HEK293 (cell line): ENCODE measurements at regions not wholly inside any gene's neighbourhood (a gene's known extent, or its start where the extent isn't known, plus 50 kb on each side); places are given as distances from the start of the nearest gene placed in this dataset.

Experiments used
- KLF16 ChIP-seq: fragments of 450-650 bp; formaldehyde crosslinking; IDR thresholded peaks from 2 replicates; pipeline ENCODE4 v1.5.1; 2017; ENCODE audit warnings: missing biosample characterization, missing genetic modification characterization
- SCRT1 ChIP-seq: fragments of 450-650 bp; formaldehyde crosslinking; IDR thresholded peaks from 2 replicates; pipeline ENCODE4 v1.5.1; 2016; ENCODE audit warnings: missing biosample characterization, missing genetic modification characterization, borderline replicate concordance
- TCF7L2 ChIP-seq: IDR thresholded peaks from 2 replicates; pipeline ENCODE4 v1.6.1; 2011; ENCODE audit warnings: low read depth, mild to moderate bottlenecking, inconsistent platforms, low read length, moderate library complexity, borderline replicate concordance
- ZNF391 ChIP-seq: fragments of 450-650 bp; formaldehyde crosslinking; IDR thresholded peaks from 2 replicates; pipeline ENCODE4 v1.5.1; 2016; ENCODE audit warnings: low read depth, missing biosample characterization, missing genetic modification characterization, borderline replicate concordance
- ZNF423 ChIP-seq: fragments of 450-650 bp; formaldehyde crosslinking; IDR thresholded peaks from 2 replicates; pipeline ENCODE4 v1.5.1; 2016; ENCODE audit warnings: missing biosample characterization, missing genetic modification characterization
- ZNF768 ChIP-seq: fragments of 450-650 bp; formaldehyde crosslinking; IDR thresholded peaks from 2 replicates; pipeline ENCODE4 v1.5.1; 2018; ENCODE audit warnings: missing biosample characterization, mild to moderate bottlenecking, missing genetic modification characterization
- TF ChIP-seq, protein P1 (sequence below): fragments of 450-650 bp; formaldehyde crosslinking; IDR thresholded peaks from 2 replicates; pipeline ENCODE4 v1.5.1; 2016; ENCODE audit warnings: missing biosample characterization, missing genetic modification characterization
- TF ChIP-seq, protein P2 (sequence below): fragments of 450-650 bp; formaldehyde crosslinking; IDR thresholded peaks from 2 replicates; pipeline ENCODE4 v1.5.1; 2016; ENCODE audit warnings: missing biosample characterization, missing genetic modification characterization
- TF ChIP-seq, protein P3 (sequence below): fragments of 450-650 bp; formaldehyde crosslinking; IDR thresholded peaks from 2 replicates; pipeline ENCODE4 v1.5.1; 2016; ENCODE audit warnings: missing biosample characterization, missing genetic modification characterization
- TF ChIP-seq, protein P4 (sequence below): fragments of 450-650 bp; formaldehyde crosslinking; IDR thresholded peaks from 2 replicates; pipeline ENCODE4 v1.5.1; 2016; ENCODE audit warnings: missing biosample characterization, missing genetic modification characterization, low read depth

DNA sequence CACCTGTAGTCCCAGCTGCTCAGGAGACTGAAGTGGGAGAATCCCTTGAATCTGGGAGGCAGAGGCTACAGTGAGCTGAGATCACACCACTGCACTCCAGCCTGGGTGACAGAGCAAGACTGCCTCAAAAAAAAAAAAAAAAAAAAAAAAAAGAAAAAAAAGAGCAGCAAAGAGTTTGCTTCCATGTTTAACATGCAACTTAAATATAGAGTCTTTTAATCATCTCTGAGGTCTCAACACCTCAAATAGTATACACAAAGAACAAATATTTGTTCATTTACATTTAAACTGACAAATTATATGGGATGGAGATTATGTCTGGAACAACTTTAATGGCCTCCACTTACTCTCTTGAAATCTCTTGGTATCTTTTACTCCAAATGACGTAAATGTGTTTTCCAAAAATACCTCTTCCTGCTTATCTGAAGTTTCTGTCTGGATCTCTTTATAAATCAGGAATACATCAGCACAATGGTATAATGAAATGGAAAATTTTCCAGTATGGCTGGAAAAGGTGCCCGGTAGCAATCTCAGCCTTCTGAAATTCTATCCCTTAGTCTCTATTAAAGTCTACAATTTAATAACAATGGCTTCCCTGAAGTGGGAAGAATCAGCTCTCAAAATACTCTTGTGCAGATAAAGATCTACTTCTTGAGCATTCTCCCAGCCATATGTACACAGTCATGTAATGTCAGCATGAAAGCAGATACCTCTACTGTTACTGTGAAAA, 258.5 kb downstream of the OMA1 start:
- TF ChIP-seq, protein P1, sequence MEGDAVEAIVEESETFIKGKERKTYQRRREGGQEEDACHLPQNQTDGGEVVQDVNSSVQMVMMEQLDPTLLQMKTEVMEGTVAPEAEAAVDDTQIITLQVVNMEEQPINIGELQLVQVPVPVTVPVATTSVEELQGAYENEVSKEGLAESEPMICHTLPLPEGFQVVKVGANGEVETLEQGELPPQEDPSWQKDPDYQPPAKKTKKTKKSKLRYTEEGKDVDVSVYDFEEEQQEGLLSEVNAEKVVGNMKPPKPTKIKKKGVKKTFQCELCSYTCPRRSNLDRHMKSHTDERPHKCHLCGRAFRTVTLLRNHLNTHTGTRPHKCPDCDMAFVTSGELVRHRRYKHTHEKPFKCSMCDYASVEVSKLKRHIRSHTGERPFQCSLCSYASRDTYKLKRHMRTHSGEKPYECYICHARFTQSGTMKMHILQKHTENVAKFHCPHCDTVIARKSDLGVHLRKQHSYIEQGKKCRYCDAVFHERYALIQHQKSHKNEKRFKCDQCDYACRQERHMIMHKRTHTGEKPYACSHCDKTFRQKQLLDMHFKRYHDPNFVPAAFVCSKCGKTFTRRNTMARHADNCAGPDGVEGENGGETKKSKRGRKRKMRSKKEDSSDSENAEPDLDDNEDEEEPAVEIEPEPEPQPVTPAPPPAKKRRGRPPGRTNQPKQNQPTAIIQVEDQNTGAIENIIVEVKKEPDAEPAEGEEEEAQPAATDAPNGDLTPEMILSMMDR (tag by site-specific recombination) = no peak
- TF ChIP-seq SCRT1 (tag by site-specific recombination) (no peak), ZNF768 (tag by site-specific recombination) (no peak), ZNF391 (peak; percentile 17; the same call in 1 of the 2 replicates), ZNF423 (tag by site-specific recombination) (no peak), KLF16 (0 out of 2 replicates have a peak, but pooled peaks have one; percentile 30), TCF7L2 (no peak)
- TF ChIP-seq, protein P2, sequence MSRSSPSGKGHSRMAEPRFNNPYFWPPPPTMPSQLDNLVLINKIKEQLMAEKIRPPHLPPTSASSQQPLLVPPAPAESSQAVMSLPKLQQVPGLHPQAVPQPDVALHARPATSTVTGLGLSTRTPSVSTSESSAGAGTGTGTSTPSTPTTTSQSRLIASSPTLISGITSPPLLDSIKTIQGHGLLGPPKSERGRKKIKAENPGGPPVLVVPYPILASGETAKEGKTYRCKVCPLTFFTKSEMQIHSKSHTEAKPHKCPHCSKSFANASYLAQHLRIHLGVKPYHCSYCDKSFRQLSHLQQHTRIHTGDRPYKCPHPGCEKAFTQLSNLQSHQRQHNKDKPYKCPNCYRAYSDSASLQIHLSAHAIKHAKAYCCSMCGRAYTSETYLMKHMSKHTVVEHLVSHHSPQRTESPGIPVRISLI (tag by site-specific recombination) = peak; percentile 85
- TF ChIP-seq, protein P3, sequence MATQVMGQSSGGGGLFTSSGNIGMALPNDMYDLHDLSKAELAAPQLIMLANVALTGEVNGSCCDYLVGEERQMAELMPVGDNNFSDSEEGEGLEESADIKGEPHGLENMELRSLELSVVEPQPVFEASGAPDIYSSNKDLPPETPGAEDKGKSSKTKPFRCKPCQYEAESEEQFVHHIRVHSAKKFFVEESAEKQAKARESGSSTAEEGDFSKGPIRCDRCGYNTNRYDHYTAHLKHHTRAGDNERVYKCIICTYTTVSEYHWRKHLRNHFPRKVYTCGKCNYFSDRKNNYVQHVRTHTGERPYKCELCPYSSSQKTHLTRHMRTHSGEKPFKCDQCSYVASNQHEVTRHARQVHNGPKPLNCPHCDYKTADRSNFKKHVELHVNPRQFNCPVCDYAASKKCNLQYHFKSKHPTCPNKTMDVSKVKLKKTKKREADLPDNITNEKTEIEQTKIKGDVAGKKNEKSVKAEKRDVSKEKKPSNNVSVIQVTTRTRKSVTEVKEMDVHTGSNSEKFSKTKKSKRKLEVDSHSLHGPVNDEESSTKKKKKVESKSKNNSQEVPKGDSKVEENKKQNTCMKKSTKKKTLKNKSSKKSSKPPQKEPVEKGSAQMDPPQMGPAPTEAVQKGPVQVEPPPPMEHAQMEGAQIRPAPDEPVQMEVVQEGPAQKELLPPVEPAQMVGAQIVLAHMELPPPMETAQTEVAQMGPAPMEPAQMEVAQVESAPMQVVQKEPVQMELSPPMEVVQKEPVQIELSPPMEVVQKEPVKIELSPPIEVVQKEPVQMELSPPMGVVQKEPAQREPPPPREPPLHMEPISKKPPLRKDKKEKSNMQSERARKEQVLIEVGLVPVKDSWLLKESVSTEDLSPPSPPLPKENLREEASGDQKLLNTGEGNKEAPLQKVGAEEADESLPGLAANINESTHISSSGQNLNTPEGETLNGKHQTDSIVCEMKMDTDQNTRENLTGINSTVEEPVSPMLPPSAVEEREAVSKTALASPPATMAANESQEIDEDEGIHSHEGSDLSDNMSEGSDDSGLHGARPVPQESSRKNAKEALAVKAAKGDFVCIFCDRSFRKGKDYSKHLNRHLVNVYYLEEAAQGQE (tag by site-specific recombination) = no peak
- TF ChIP-seq, protein P4, sequence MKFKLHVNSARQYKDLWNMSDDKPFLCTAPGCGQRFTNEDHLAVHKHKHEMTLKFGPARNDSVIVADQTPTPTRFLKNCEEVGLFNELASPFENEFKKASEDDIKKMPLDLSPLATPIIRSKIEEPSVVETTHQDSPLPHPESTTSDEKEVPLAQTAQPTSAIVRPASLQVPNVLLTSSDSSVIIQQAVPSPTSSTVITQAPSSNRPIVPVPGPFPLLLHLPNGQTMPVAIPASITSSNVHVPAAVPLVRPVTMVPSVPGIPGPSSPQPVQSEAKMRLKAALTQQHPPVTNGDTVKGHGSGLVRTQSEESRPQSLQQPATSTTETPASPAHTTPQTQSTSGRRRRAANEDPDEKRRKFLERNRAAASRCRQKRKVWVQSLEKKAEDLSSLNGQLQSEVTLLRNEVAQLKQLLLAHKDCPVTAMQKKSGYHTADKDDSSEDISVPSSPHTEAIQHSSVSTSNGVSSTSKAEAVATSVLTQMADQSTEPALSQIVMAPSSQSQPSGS (tag by site-specific recombination) = no peak
